ENCODE measurements at regions not wholly inside any gene's neighbourhood (a gene's known extent, or its start where the extent isn't known, plus 50 kb on each side); places are given as distances from the start of the nearest gene placed in this dataset.

GRCh38 chr15:99451484-99451883, 114.3 kb upstream of the MEF2A start (continued):
- TF ChIP-seq CHD7 (IDR thresholded peaks at IDR 0.05; ENCODE audit: insufficient replicate concordance, low read length) (no peak), ATF2 (IDR thresholded peaks at IDR 0.05; ENCODE audit: low read length) (no peak), TEAD4 (IDR thresholded peaks at IDR 0.05; ENCODE audit: low read depth, low read length) (no peak), BCL11A (IDR thresholded peaks at IDR 0.05; ENCODE audit: low read depth in 2 of 2, low read length in 2 of 2) (no peak)

Data from H1 (cell line).